Activated naive CD4-positive, alpha-beta T cell treated with anti-CD3 and anti-CD28 coated beads, Interleukin-2, amount 10 ng/mL, durations not matched to agents 7 days and 5 days (primary cell): ENCODE measurements at regions not wholly inside any gene's neighbourhood (a gene's known extent, or its start where the extent isn't known, plus 50 kb on each side); places are given as distances from the start of the nearest gene placed in this dataset.

Experiments
- CTCF ChIA-PET: fragments of 350-600 bp; sonication (Branson Sonifier 250); formaldehyde crosslinking; loops from one replicate; lab custom pipeline; 2021; ENCODE audit warnings: antibody characterized with exemption; lab: Charles Lee
- DNase-seq: peaks from one replicate; pipeline ENCODE4 v3.0.0-alpha.2; 2020
- H3K27ac Mint-ChIP-seq: one replicate; pipeline ENCODE4 v1.8.0; 2021; ENCODE audit warnings: mild to moderate bottlenecking, moderate library complexity, mixed read lengths
- H3K27me3 Mint-ChIP-seq: one replicate; pipeline ENCODE4 v1.8.0; 2021; ENCODE audit warnings: mild to moderate bottlenecking, mixed read lengths
- H3K36me3 Mint-ChIP-seq: one replicate; pipeline ENCODE4 v1.8.0; 2021; ENCODE audit warnings: mixed read lengths
- H3K4me1 Mint-ChIP-seq: one replicate; pipeline ENCODE4 v1.8.0; 2021; ENCODE audit warnings: mixed read lengths
- H3K4me3 Mint-ChIP-seq: one replicate; pipeline ENCODE4 v1.8.0; 2021; ENCODE audit warnings: mild to moderate bottlenecking, moderate library complexity, mixed read lengths
- H3K9me3 Mint-ChIP-seq: one replicate; pipeline ENCODE4 v1.8.0; 2021; ENCODE audit warnings: mixed read lengths

DNA sequence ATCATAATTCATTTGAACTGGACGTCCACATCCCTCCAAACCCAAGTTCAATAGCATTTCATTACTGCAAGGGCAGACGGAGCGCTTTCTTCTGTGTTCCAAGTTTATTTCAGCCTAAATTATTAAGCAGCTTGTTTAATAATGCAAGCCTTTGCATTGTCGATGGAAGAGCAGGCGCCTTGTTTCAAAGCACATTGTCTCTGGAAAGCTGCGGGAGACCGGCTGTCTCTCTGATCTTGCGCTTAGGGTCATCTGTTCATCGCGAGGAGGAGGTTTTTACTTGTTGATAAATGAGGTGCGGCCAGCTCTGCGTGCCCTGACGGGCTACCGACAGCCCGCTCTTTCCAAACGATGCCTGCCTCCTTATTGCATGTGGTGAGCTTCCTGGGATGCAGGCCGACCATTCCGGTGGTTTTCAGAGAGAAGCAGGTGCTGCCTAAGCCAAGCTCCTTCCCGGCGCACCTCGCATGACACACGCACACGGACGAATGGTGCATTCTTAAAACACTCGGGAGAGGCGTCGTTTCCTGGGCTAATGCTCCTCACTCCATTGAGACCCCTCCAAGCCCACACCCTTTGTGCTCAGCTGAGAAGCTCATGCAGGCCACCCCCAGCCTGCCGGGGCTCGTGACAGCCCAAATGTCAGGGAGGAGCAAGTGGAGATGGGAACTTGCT lies 456.9 kb downstream of the BRD1 start:
- CTCF ChIA-PET, result no interaction called here
- Mint-ChIP-seq H3K9me3 (no peaks in the 10 kb centered on the region), H3K27ac (no peak overlapping the region), H3K36me3 (no peaks in the 10 kb centered on the region), H3K27me3 (peaks cover 8% of the 10 kb centered on the region), H3K4me3 (no peak overlapping the region), H3K4me1 (no peaks in the 10 kb centered on the region)
- no peak for DNase-seq

GRCh38 chr22:49369726-49370626 lies 457.7 kb downstream of the BRD1 start:
- CTCF ChIA-PET, result no interaction called here
- H3K27ac Mint-ChIP-seq, result no peak overlapping the region
- H3K36me3 Mint-ChIP-seq, result no peaks in the 10 kb centered on the region
- H3K27me3 Mint-ChIP-seq, result peaks cover 8% of the 10 kb centered on the region
- no peaks in the 10 kb centered on the region for H3K9me3 Mint-ChIP-seq
- H3K4me3 Mint-ChIP-seq, result no peak overlapping the region
- H3K4me1 Mint-ChIP-seq, result no peaks in the 10 kb centered on the region
- no peak for DNase-seq

GRCh38 chr22:49368976-49369725 lies 458.5 kb downstream of the BRD1 start:
- Mint-ChIP-seq H3K4me3 (no peak overlapping the region), H3K27me3 (peaks cover 8% of the 10 kb centered on the region), H3K4me1 (no peaks in the 10 kb centered on the region), H3K27ac (no peak overlapping the region), H3K36me3 (no peaks in the 10 kb centered on the region), H3K9me3 (no peaks in the 10 kb centered on the region)
- DNase-seq, result no peak
- CTCF ChIA-PET, result no interaction called here

- H3K4me1 Mint-ChIP-seq, result no peaks in the 10 kb centered on the region
- CTCF ChIA-PET, result no interaction called here
- no peaks in the 10 kb centered on the region for H3K36me3 Mint-ChIP-seq
- no peak for DNase-seq
- H3K27me3 Mint-ChIP-seq, result peaks cover 7% of the 10 kb centered on the region
- H3K4me3 Mint-ChIP-seq, result no peak overlapping the region
- H3K27ac Mint-ChIP-seq, result no peak overlapping the region
- no peaks in the 10 kb centered on the region for H3K9me3 Mint-ChIP-seq
These were observed 459.3 kb downstream of the BRD1 start for GRCh38 chr22:49368221-49368975.

- no peaks in the 10 kb centered on the region for H3K4me1 Mint-ChIP-seq
- H3K36me3 Mint-ChIP-seq, result no peaks in the 10 kb centered on the region
- no peak for DNase-seq
- no peak overlapping the region for H3K27ac Mint-ChIP-seq
- peaks cover 5% of the 10 kb centered on the region for H3K27me3 Mint-ChIP-seq
- CTCF ChIA-PET, result no interaction called here
- no peak overlapping the region for H3K4me3 Mint-ChIP-seq
- H3K9me3 Mint-ChIP-seq, result no peaks in the 10 kb centered on the region
These were observed 460.5 kb downstream of the BRD1 start for GRCh38 chr22:49367041-49367697.

DNA sequence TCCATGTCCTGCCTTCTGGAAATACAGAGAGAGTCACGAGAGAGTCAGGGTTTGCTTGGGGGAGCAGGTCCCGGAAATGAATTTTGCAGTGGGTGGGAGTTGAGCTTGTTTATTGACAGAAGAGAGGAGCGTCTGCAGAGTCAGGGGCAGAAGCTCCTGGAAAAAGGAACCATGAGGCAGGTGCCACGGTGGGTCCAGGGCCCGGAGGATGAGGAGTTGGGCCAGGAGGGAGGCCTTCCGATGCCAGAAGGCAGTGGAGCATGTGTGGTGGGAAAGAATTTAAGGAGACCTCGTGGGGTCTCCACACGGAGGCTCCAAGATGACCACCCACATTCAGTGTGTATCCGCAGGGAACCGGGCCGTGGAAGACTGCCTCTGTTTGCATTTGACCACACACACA lies 461.2 kb downstream of the BRD1 start:
- Mint-ChIP-seq H3K36me3 (no peaks in the 10 kb centered on the region), H3K27me3 (peaks cover 5% of the 10 kb centered on the region), H3K4me3 (no peak overlapping the region), H3K27ac (no peak overlapping the region), H3K9me3 (no peaks in the 10 kb centered on the region), H3K4me1 (no peaks in the 10 kb centered on the region)
- CTCF ChIA-PET, result no interaction called here
- DNase-seq, result no peak

DNA sequence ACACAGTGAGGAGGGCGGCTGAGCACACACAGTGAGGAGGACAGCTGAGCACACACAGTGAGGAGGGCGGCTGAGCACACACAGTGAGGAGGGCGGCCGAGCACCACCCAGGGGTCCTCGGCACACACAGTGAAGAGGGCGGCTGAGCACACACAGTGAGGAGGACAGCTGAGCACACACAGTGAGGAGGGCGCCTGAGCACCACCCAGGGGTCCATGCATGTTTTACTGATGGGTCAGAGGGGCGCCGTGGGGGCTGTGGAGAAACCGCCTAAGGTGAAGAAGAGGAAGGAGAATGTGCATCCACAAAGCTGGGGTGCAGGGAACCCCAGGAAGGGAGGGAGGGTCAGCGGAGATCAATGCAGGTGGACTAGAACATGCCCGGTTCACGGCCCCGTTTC lies 461.8 kb downstream of the BRD1 start:
- no peak for DNase-seq
- Mint-ChIP-seq H3K4me1 (no peaks in the 10 kb centered on the region), H3K27ac (no peak overlapping the region), H3K36me3 (no peaks in the 10 kb centered on the region), H3K27me3 (peaks cover 5% of the 10 kb centered on the region), H3K9me3 (no peaks in the 10 kb centered on the region), H3K4me3 (no peak overlapping the region)
- CTCF ChIA-PET, result no interaction called here

GRCh38 chr22:49365191-49365837 lies 462.4 kb downstream of the BRD1 start:
- H3K4me3 Mint-ChIP-seq, result no peak overlapping the region
- no peak overlapping the region for H3K27ac Mint-ChIP-seq
- no peaks in the 10 kb centered on the region for H3K4me1 Mint-ChIP-seq
- H3K27me3 Mint-ChIP-seq, result peaks cover 5% of the 10 kb centered on the region
- H3K9me3 Mint-ChIP-seq, result no peaks in the 10 kb centered on the region
- H3K36me3 Mint-ChIP-seq, result no peaks in the 10 kb centered on the region
- CTCF ChIA-PET, result no interaction called here
- no peak for DNase-seq

- H3K4me1 Mint-ChIP-seq, result no peaks in the 10 kb centered on the region
- H3K4me3 Mint-ChIP-seq, result no peak overlapping the region
- DNase-seq, result no peak
- no peak overlapping the region for H3K27ac Mint-ChIP-seq
- H3K27me3 Mint-ChIP-seq, result peaks cover 9% of the 10 kb centered on the region
- CTCF ChIA-PET, result no interaction called here
- no peaks in the 10 kb centered on the region for H3K9me3 Mint-ChIP-seq
- H3K36me3 Mint-ChIP-seq, result no peaks in the 10 kb centered on the region
These were observed 463.3 kb downstream of the BRD1 start for GRCh38 chr22:49364398-49364797.

DNA sequence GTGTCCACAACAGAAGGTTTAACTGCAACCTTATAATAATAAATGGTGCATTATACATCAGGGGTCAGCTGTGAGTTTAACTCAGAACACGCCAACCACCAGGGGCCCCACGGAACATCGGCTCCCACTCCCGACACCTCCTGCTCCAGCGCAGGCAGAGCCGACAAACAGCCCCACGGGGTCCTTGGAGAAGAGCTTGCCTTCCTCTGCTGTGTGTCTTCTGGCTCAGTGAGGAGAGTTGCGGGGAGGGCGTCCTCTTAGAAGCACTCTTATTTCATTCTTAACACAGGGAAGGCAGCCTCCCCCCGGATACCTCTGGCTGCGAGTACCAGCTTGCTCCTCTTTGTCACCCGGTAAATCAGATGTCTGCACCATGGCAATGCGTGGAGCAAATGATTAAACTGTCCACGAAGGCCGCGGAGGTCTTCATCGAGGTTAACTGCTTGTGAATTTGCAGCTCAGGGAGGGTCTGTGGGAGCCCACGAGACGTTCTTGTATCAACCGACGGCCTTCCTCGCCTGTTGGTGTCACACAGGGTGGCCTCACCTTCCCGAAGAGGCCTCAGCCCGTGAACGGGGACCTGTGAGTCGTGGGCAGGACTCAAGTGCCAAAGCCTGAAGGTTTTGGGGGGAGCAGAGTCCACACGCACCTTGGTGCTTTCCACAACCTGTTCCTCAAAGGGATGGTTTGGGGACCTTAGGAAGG lies 464.0 kb downstream of the BRD1 start:
- no peak for DNase-seq
- peaks cover 13% of the 10 kb centered on the region for H3K27me3 Mint-ChIP-seq
- no peak overlapping the region for H3K4me3 Mint-ChIP-seq
- no peaks in the 10 kb centered on the region for H3K9me3 Mint-ChIP-seq
- CTCF ChIA-PET, result no interaction called here
- H3K36me3 Mint-ChIP-seq, result no peaks in the 10 kb centered on the region
- H3K4me1 Mint-ChIP-seq, result no peaks in the 10 kb centered on the region
- H3K27ac Mint-ChIP-seq, result no peak overlapping the region

- no peak for DNase-seq
- H3K27ac Mint-ChIP-seq, result no peak overlapping the region
- peaks cover 19% of the 10 kb centered on the region for H3K27me3 Mint-ChIP-seq
- H3K9me3 Mint-ChIP-seq, result no peaks in the 10 kb centered on the region
- CTCF ChIA-PET, result no interaction called here
- H3K36me3 Mint-ChIP-seq, result no peaks in the 10 kb centered on the region
- no peak overlapping the region for H3K4me3 Mint-ChIP-seq
- H3K4me1 Mint-ChIP-seq, result no peaks in the 10 kb centered on the region
These were observed 465.3 kb downstream of the BRD1 start for GRCh38 chr22:49362211-49362839.

- no peak for DNase-seq
These were observed 466.5 kb downstream of the BRD1 start for GRCh38 chr22:49361164-49361563.

More at GRCh38 chr22:49361164-49361563, 466.5 kb downstream of the BRD1 start:
- Mint-ChIP-seq H3K27me3 (peaks cover 23% of the 10 kb centered on the region), H3K9me3 (no peaks in the 10 kb centered on the region), H3K4me1 (no peaks in the 10 kb centered on the region), H3K36me3 (no peaks in the 10 kb centered on the region), H3K27ac (no peak overlapping the region), H3K4me3 (no peak overlapping the region)
- CTCF ChIA-PET, result interaction anchor here (0.6 kb wide), 1 partner anchor 34 kb away, joined by 4 read pairs; no protein-coding TSS in a partner anchor
